Astrocyte (in vitro differentiated cells and primary cell): ENCODE measurements at regions not wholly inside any gene's neighbourhood (a gene's known extent, or its start where the extent isn't known, plus 50 kb on each side); places are given as distances from the start of the nearest gene placed in this dataset.

Experiments
- DNase-seq: peaks from one replicate; pipeline ENCODE4 v3.0.0-alpha.2; 2010; ENCODE audit warnings: low read depth
- FAIRE-seq: peaks from 2 replicates; lab custom pipeline; 2011; peaks lifted over from hg19 to GRCh38; lab: Jason Lieb, UNC
- H2AFZ ChIP-seq: 2 replicates; pipeline ENCODE4 v1.6.0; 2012; ENCODE audit warnings: low read depth, low read length, inconsistent platforms
- H3K27ac ChIP-seq: 2 replicates; pipeline ENCODE4 v1.5.1; 2011; ENCODE audit warnings: low read depth, low read length, inconsistent platforms
- H3K27me3 ChIP-seq: 2 replicates; pipeline ENCODE4 v1.6.0; 2011; ENCODE audit warnings: low read length, inconsistent platforms; ENCODE audit not compliant: insufficient read depth
- H3K36me3 ChIP-seq: 2 replicates; pipeline ENCODE4 v1.5.1; 2011; ENCODE audit warnings: low read length, inconsistent platforms; ENCODE audit not compliant: insufficient read depth
- H3K4me1 ChIP-seq: 2 replicates; pipeline ENCODE4 v1.5.1; 2011; ENCODE audit warnings: low read length, inconsistent platforms; ENCODE audit not compliant: insufficient read depth
- H3K4me2 ChIP-seq: 2 replicates; pipeline ENCODE4 v1.6.0; 2012; ENCODE audit warnings: low read length, inconsistent platforms
- H3K4me3 ChIP-seq: 2 replicates; pipeline ENCODE4 v1.5.1; 2011; ENCODE audit warnings: low read depth, mild to moderate bottlenecking, low read length, inconsistent platforms; ENCODE audit not compliant: insufficient read depth
- H3K79me2 ChIP-seq: 2 replicates; pipeline ENCODE4 v1.6.0; 2012; ENCODE audit warnings: mild to moderate bottlenecking, low read length, inconsistent platforms; ENCODE audit not compliant: insufficient read depth
- H3K9ac ChIP-seq: 2 replicates; pipeline ENCODE4 v1.6.0; 2012; ENCODE audit warnings: mild to moderate bottlenecking, low read length, inconsistent platforms
- H3K9me3 ChIP-seq: 2 replicates; pipeline ENCODE4 v1.5.1; 2012; ENCODE audit warnings: low read depth, mild to moderate bottlenecking, low read length, inconsistent platforms; ENCODE audit not compliant: insufficient read depth
- H4K20me1 ChIP-seq: 2 replicates; pipeline ENCODE4 v1.6.0; 2012; ENCODE audit warnings: low read length, inconsistent platforms; ENCODE audit not compliant: insufficient read depth
- H3K27ac Mint-ChIP-seq: one replicate; pipeline ENCODE4 v1.8.0; 2021; ENCODE audit warnings: mild to moderate bottlenecking, mixed read lengths; ENCODE audit not compliant: unreplicated experiment
- H3K27me3 Mint-ChIP-seq: one replicate; pipeline ENCODE4 v1.8.0; 2021; ENCODE audit warnings: low read depth, mixed read lengths; ENCODE audit not compliant: unreplicated experiment
- H3K36me3 Mint-ChIP-seq: one replicate; pipeline ENCODE4 v1.8.0; 2021; ENCODE audit warnings: low read depth, mixed read lengths; ENCODE audit not compliant: unreplicated experiment
- H3K4me1 Mint-ChIP-seq: one replicate; pipeline ENCODE4 v1.8.0; 2021; ENCODE audit warnings: low read depth, mixed read lengths; ENCODE audit not compliant: unreplicated experiment
- H3K4me3 Mint-ChIP-seq: one replicate; pipeline ENCODE4 v1.8.0; 2021; ENCODE audit warnings: mild to moderate bottlenecking, moderate library complexity, mixed read lengths; ENCODE audit not compliant: unreplicated experiment
- H3K9me3 Mint-ChIP-seq: one replicate; pipeline ENCODE4 v1.8.0; 2021; ENCODE audit warnings: mild to moderate bottlenecking, mixed read lengths; ENCODE audit not compliant: unreplicated experiment
- EZH2 ChIP-seq: IDR thresholded peaks from 2 replicates; pipeline ENCODE4 v1.6.1; 2012; ENCODE audit warnings: mild to moderate bottlenecking, low read length, inconsistent platforms; ENCODE audit not compliant: insufficient read depth
- TF ChIP-seq, protein P1 (sequence below): IDR thresholded peaks from 2 replicates; pipeline ENCODE4 v1.5.1; 2011; ENCODE audit warnings: low read depth, mild to moderate bottlenecking, inconsistent platforms, low read length, moderate library complexity; ENCODE audit not compliant: insufficient read depth

GRCh38 chr10:47154762-47155161 lies 145.2 kb upstream of the GDF10 start:
- Histone ChIP-seq H3K4me1 (no peaks in the 10 kb centered on the region), H3K9ac (no peak overlapping the region), H4K20me1 (no peaks in the 10 kb centered on the region), H3K4me2 (no peak overlapping the region), H3K79me2 (no peaks in the 10 kb centered on the region), H3K4me3 (no peak overlapping the region), H3K27me3 (no peaks in the 10 kb centered on the region), H3K36me3 (peaks cover 3% of the 10 kb centered on the region), H3K27ac (no peak overlapping the region), H3K9me3 (peaks cover 3% of the 10 kb centered on the region), H2AFZ (no peak overlapping the region)
- H3K9me3 Mint-ChIP-seq, result peaks cover 31% of the 10 kb centered on the region
- H3K4me3 Mint-ChIP-seq, result no peak overlapping the region
- H3K4me1 Mint-ChIP-seq, result no peaks in the 10 kb centered on the region
- FAIRE-seq, result no peak
- H3K27me3 Mint-ChIP-seq, result peaks cover 6% of the 10 kb centered on the region
- DNase-seq, result no peak
- no peak overlapping the region for H3K27ac Mint-ChIP-seq
- TF ChIP-seq, protein P1, sequence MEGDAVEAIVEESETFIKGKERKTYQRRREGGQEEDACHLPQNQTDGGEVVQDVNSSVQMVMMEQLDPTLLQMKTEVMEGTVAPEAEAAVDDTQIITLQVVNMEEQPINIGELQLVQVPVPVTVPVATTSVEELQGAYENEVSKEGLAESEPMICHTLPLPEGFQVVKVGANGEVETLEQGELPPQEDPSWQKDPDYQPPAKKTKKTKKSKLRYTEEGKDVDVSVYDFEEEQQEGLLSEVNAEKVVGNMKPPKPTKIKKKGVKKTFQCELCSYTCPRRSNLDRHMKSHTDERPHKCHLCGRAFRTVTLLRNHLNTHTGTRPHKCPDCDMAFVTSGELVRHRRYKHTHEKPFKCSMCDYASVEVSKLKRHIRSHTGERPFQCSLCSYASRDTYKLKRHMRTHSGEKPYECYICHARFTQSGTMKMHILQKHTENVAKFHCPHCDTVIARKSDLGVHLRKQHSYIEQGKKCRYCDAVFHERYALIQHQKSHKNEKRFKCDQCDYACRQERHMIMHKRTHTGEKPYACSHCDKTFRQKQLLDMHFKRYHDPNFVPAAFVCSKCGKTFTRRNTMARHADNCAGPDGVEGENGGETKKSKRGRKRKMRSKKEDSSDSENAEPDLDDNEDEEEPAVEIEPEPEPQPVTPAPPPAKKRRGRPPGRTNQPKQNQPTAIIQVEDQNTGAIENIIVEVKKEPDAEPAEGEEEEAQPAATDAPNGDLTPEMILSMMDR, result no peak
- TF ChIP-seq EZH2, result no peak
- peaks cover 25% of the 10 kb centered on the region for H3K36me3 Mint-ChIP-seq

DNA sequence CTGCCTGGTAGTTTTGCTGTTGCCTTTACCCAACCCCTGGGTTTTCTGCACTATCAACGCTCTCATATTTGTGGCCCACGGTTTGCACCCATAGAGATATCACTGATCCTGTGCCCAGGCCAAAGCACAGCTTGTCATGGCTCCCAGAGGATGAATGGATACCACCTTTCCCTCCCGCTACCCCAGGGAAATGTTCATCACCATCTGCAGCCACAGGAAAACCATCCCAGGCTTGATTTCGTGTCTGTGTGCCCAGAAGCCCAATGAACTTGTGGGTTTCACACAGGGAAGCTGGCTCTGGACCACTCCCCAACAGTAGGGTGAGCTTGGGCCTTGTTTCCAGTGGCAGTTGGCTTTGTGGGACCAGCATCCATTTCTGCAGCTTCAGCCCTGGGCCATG lies 143.1 kb upstream of the GDF10 start:
- FAIRE-seq (no peak), DNase-seq (no peak)
- Mint-ChIP-seq H3K36me3 (peaks cover 10% of the 10 kb centered on the region), H3K4me3 (no peak overlapping the region), H3K27me3 (peaks cover 6% of the 10 kb centered on the region), H3K4me1 (peaks cover 3% of the 10 kb centered on the region), H3K27ac (no peak overlapping the region), H3K9me3 (peaks cover 29% of the 10 kb centered on the region)
- Histone ChIP-seq H3K36me3 (no peaks in the 10 kb centered on the region), H3K4me2 (no peak overlapping the region), H4K20me1 (no peaks in the 10 kb centered on the region), H3K79me2 (no peaks in the 10 kb centered on the region), H3K4me3 (no peak overlapping the region), H3K27me3 (no peaks in the 10 kb centered on the region), H3K9ac (no peak overlapping the region), H3K9me3 (peaks cover 3% of the 10 kb centered on the region), H2AFZ (no peak overlapping the region), H3K4me1 (no peaks in the 10 kb centered on the region), H3K27ac (no peak overlapping the region)
- no peak for TF ChIP-seq EZH2
- TF ChIP-seq, protein P1, result no peak

DNA sequence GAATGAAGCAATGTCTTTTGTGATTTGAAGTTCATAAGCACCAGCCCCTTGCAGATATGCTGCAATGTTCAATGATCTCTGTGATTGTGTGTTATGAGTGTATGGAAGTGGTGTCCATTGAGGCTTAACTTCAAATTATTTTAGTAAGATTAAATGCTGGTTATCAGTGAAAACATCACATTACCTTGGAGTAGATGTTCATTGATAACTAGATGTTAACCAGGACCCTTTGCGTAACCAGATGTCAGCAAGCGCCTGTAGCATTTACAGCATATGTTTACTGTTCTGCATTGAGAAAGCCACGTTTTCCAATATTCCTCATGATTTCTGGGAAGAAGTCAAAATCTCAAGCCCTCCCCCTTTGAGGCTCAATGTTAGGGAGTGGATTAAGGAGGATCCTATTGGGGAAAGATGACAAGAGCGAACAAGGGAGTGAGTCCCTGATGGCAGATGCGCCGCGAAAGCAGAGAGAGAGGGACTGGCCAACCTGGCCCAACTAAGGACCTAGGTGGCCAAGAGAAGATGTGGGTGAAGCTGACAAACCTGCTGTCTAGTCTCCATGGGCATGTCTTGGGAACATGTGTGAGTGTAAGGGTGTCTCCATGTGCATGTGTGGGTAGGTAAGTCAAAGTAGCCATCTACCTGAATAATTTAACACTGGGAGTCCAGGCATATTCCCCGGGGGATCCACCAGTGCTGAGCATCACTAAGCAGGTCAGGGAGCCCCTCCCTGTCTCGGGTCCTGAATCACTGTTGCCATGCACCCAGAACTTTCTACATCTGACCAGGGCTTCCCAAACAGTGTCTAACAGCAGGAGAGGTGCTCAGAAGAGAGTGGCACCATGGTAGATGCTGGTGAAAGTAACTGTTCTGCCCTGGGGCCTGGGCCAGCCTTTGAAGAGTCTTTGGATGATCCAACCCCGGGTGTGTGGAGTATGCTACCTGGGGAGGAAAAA lies 141.6 kb upstream of the GDF10 start:
- no peaks in the 10 kb centered on the region for H4K20me1 ChIP-seq
- H3K27ac Mint-ChIP-seq, result no peak overlapping the region
- H3K9me3 Mint-ChIP-seq, result peaks cover 20% of the 10 kb centered on the region
- no peak overlapping the region for H3K4me3 Mint-ChIP-seq
- H3K27me3 Mint-ChIP-seq, result peaks cover 6% of the 10 kb centered on the region
- H3K27ac ChIP-seq, result no peak overlapping the region
- H3K36me3 Mint-ChIP-seq, result peaks cover 5% of the 10 kb centered on the region
- DNase-seq, result no peak
- H3K27me3 ChIP-seq, result no peaks in the 10 kb centered on the region
- no peak for FAIRE-seq
- no peaks in the 10 kb centered on the region for H3K36me3 ChIP-seq
- peaks cover 3% of the 10 kb centered on the region for H3K4me1 Mint-ChIP-seq
- no peaks in the 10 kb centered on the region for H3K4me1 ChIP-seq
- H3K9ac ChIP-seq, result no peak overlapping the region
- no peaks in the 10 kb centered on the region for H3K79me2 ChIP-seq
- peaks cover 3% of the 10 kb centered on the region for H3K9me3 ChIP-seq
- H3K4me2 ChIP-seq, result no peak overlapping the region
- no peak overlapping the region for H2AFZ ChIP-seq
- no peak overlapping the region for H3K4me3 ChIP-seq
- no peak for TF ChIP-seq EZH2
- TF ChIP-seq, protein P1, result no peak
